Lung (tissue), 11 donors: ENCODE measurements at regions not wholly inside any gene's neighbourhood (a gene's known extent, or its start where the extent isn't known, plus 50 kb on each side); places are given as distances from the start of the nearest gene placed in this dataset.
"Not testable (repeated sequence)": the region's sequence is repeated elsewhere in the genome, so short reads cannot be mapped to it uniquely, and the experiment has no call there.

Experiments used
- ATAC-seq: fragments of 200-7000 bp; cut with Tn5 transposase; one replicate; pipeline ENCODE4 v1.9.1; 2020; ENCODE audit warnings: moderate number of reproducible peaks; ENCODE audit not compliant: insufficient read depth, low FRiP score
- DNase-seq, 3 donors: peaks; one replicate each; pipeline ENCODE4 v3.0.0-alpha.2; 2013 to 2017
- H3K27ac ChIP-seq, 2 donors: one replicate each; pipeline ENCODE4 v1.5.1; 2013; ENCODE audit warnings: mild to moderate bottlenecking in 2 of 2, moderate library complexity in 2 of 2, control low read depth in 1 of 2, inconsistent platforms in 1 of 2, low read depth in 1 of 2, low read length in 1 of 2
- H3K27me3 ChIP-seq, 3 donors: one replicate each; pipeline ENCODE4 v1.5.1; 2013; ENCODE audit warnings: low read length in 2 of 3; ENCODE audit not compliant: control insufficient read depth in 3 of 3, insufficient read depth in 3 of 3
- H3K36me3 ChIP-seq, 4 donors: one replicate each; pipeline ENCODE4 v1.5.1; 2013; ENCODE audit warnings: low read length in 4 of 4, mild to moderate bottlenecking in 1 of 4, moderate library complexity in 1 of 4; ENCODE audit not compliant: control insufficient read depth in 4 of 4, insufficient read depth in 4 of 4
- H3K4me1 ChIP-seq, 5 donors: one replicate each; pipeline ENCODE4 v1.5.1; 2013; ENCODE audit warnings: low read length in 5 of 5, mild to moderate bottlenecking in 2 of 5, moderate library complexity in 1 of 5; ENCODE audit not compliant: control insufficient read depth in 5 of 5, insufficient read depth in 5 of 5
- H3K4me3 ChIP-seq: one replicate; pipeline ENCODE4 v1.5.1; 2013; ENCODE audit warnings: mild to moderate bottlenecking, control low read depth, moderate library complexity
- H3K9ac ChIP-seq, 2 donors: one replicate each; pipeline ENCODE4 v1.5.1; 2013; ENCODE audit warnings: low read length in 2 of 2, control low read depth in 1 of 2; ENCODE audit not compliant: insufficient read depth in 1 of 2
- H3K9me3 ChIP-seq, 4 donors: one replicate each; pipeline ENCODE4 v1.5.1; 2013; ENCODE audit warnings: low read length in 3 of 4, mild to moderate bottlenecking in 1 of 4, moderate library complexity in 1 of 4; ENCODE audit not compliant: control insufficient read depth in 4 of 4, insufficient read depth in 3 of 4
- WGBS, 2 donors: extraction: QIAGEN DNeasy Blood & Tissue Kit; methylation state at CpG; one replicate each; pipeline ENCODE4 v1.1.7; 2013; 5-methylcytosine and 5-hydroxymethylcytosine counted together
- TF ChIP-seq, protein P1 (sequence below): IDR thresholded peaks from 2 replicates; pipeline ENCODE4 v1.5.1; 2012; ENCODE audit warnings: mild to moderate bottlenecking; ENCODE audit errors: control extremely low read depth, extremely low read depth
- donor health status: control.
- donor health status: control.
- donor health status: Bipolar disorder and iron deficiency.
- donor health status: healthy.
- donor health status: DM: yes; HTN: yes; CAD: no.

DNA sequence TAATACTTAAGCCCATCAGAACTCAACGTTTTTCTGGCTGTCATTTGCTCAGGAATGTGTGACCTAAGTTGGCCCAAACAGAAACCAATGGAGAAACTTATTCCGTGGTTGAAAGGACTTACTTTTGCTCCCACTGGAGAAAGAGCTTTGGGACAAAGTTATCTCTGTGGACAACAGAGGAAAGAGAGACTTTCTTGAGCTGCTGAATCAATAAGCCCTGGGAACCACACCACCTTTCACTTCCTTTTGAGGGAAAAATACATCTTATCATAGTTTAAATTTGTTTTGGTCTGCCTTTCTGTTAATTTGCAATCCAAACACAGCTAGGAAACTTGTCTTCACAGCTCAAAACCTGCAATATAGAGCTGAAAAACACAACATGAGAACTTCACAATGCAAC, 62.8 kb upstream of the VCAN start:
- WGBS, 2 donors, result 40 to 53% methylated on average over 2 of the region's 2 CpGs
- H3K36me3 ChIP-seq, result no peaks in the 10 kb centered on the region
- TF ChIP-seq, protein P1, sequence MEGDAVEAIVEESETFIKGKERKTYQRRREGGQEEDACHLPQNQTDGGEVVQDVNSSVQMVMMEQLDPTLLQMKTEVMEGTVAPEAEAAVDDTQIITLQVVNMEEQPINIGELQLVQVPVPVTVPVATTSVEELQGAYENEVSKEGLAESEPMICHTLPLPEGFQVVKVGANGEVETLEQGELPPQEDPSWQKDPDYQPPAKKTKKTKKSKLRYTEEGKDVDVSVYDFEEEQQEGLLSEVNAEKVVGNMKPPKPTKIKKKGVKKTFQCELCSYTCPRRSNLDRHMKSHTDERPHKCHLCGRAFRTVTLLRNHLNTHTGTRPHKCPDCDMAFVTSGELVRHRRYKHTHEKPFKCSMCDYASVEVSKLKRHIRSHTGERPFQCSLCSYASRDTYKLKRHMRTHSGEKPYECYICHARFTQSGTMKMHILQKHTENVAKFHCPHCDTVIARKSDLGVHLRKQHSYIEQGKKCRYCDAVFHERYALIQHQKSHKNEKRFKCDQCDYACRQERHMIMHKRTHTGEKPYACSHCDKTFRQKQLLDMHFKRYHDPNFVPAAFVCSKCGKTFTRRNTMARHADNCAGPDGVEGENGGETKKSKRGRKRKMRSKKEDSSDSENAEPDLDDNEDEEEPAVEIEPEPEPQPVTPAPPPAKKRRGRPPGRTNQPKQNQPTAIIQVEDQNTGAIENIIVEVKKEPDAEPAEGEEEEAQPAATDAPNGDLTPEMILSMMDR, result no peak
- ATAC-seq (no peak), DNase-seq (no peak)
- H3K9ac ChIP-seq, result no peak overlapping the region
- H3K4me1 ChIP-seq, result peaks cover 0 to 2% (median 0%) of the 10 kb centered on the region in 5 donors
- no peak overlapping the region for H3K4me3 ChIP-seq
- no peak overlapping the region for H3K27ac ChIP-seq
- no peaks in the 10 kb centered on the region for H3K27me3 ChIP-seq
- H3K9me3 ChIP-seq, result peaks cover 0 to 8% (median 2%) of the 10 kb centered on the region in 4 donors

DNA sequence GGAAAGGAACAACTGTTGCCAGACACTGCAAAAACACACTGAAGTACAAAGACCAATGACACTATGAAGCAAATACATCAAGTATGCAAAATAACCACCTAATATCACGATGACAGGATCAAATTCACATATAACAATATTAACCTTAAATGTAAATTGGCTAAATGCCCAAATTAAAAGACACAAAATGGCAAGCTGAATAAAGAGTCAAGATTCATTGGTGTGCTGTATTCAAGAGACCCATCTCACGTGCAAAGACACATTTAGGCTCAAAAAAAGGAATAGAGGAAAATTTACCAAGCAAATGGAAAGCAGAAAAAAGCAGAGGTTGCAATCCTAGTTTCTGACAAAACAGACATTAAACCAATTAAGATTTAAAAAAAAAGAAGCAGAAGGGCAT, 61.8 kb upstream of the VCAN start:
- H3K27ac ChIP-seq, H3K4me3 ChIP-seq, H3K9ac ChIP-seq, H3K9me3 ChIP-seq, H3K4me1 ChIP-seq, H3K27me3 ChIP-seq, DNase-seq, ATAC-seq, H3K36me3 ChIP-seq: not testable (repeated sequence)
- WGBS, 2 donors, result 76 to 83% methylated on average over 2 of the region's 2 CpGs

DNA sequence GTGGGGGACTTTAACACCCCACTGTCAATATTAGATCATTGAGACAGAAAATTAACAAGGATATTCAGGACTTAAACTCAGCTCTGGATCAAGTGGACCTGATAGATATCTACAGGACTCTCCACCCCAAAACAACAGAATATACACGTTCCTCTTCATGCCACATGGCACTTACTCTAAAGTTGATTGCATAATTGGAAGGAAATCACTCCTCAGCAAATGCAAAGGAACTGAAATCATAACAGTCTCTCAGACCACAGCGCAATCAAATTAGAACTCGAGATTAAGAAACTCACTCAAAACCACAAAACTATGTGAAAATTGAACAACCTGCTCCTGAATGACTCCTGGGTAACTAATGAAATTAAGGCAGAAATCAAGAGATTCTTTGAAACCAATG, 61.2 kb upstream of the VCAN start:
- not testable (repeated sequence) for H3K4me3 ChIP-seq, ATAC-seq, H3K4me1 ChIP-seq, H3K9ac ChIP-seq, H3K36me3 ChIP-seq, H3K27me3 ChIP-seq, H3K27ac ChIP-seq, DNase-seq, H3K9me3 ChIP-seq
- 40 to 60% methylated on average over 3 of the region's 3 CpGs for WGBS, 2 donors

DNA sequence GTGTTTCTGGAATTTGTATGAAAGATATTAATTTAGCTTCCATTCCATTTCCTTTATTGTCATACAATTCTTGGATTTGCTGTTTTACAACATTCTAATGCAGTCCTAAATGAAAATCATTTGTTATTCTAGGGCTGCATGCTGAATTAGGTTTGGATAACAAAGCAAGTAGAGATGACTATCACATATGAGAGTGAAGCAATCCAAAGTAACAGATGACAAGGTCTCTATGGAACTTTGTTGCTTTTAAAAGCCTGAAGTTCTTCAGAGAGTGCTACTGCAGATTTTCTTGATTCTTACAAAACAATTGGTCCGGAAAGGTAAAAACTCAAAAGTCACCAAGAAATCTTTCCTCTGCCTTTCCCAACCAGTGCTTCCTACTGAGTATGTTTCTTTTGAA, 56.9 kb upstream of the VCAN start:
- Histone ChIP-seq H3K27me3 (no peaks in the 10 kb centered on the region), H3K9me3 (peaks cover 0 to 8% (median 1%) of the 10 kb centered on the region in 4 donors), H3K4me1 (no peaks in the 10 kb centered on the region), H3K36me3 (no peaks in the 10 kb centered on the region), H3K4me3 (no peak overlapping the region), H3K9ac (no peak overlapping the region), H3K27ac (no peak overlapping the region)
- ATAC-seq (no peak), DNase-seq (no peak)
- TF ChIP-seq, protein P1, result no peak
- WGBS, 2 donors, result 87 to 99% methylated on average over 1 of the region's 1 CpG

DNA sequence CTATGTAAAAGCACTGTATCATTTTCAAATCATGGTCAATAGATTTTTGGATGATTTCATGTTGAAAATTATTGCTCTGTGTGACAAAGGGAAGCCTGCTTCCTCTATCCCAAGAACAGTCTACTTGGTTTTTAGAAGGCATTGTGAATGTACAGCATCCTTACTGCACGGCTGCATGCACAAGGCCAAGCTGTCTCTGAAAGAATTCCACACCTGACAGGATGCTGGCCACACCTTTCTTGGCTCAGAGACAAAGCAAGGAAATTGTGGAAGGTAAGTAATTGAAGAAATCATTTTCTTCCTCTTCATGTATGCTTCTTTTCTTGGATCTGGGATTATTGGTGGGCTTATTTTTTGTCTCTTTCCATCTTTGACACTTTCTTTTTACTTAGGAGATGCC, 53.7 kb upstream of the VCAN start:
- no peak for DNase-seq
- TF ChIP-seq, protein P1, result no peak
- Histone ChIP-seq H3K9me3 (peaks cover 0 to 1% (median 0%) of the 10 kb centered on the region in 4 donors), H3K36me3 (no peaks in the 10 kb centered on the region), H3K4me1 (no peaks in the 10 kb centered on the region), H3K4me3 (no peak overlapping the region), H3K27me3 (no peaks in the 10 kb centered on the region), H3K9ac (no peak overlapping the region), H3K27ac (no peak overlapping the region)
- WGBS, 2 donors, result 65 to 83% methylated on average over 1 of the region's 1 CpG
- no peak for ATAC-seq
